Neural cell (in vitro differentiated cells): ENCODE measurements at regions not wholly inside any gene's neighbourhood (a gene's known extent, or its start where the extent isn't known, plus 50 kb on each side); places are given as distances from the start of the nearest gene placed in this dataset.

Experiments used
- H2AFZ ChIP-seq: fragments of 200-600, 300-800 bp; sonication (generic), shearing (Covaris generic); 2 replicates; pipeline ENCODE4 v1.6.0; 2014; ENCODE audit warnings: low read depth, mild to moderate bottlenecking, antibody characterized with exemption, low read length, moderate library complexity
- H3F3A ChIP-seq: fragments of 200-600 bp; shearing (Covaris generic); 2 replicates; pipeline ENCODE4 v1.6.1; 2016; ENCODE audit warnings: mild to moderate bottlenecking, moderate library complexity, mixed read lengths, antibody characterized with exemption, low read length; ENCODE audit not compliant: insufficient read depth, poor library complexity, severe bottlenecking
- H3K27ac ChIP-seq: fragments of 200-600, 300-800 bp; sonication (generic), shearing (Covaris generic); 2 replicates; pipeline ENCODE4 v1.5.1; 2014; ENCODE audit warnings: mild to moderate bottlenecking, low read length, moderate library complexity
- H3K27me3 ChIP-seq: fragments of 300-800, 200-600 bp; sonication (generic), shearing (Covaris generic); 2 replicates; pipeline ENCODE4 v1.6.0; 2014; ENCODE audit warnings: mild to moderate bottlenecking, low read depth, low read length, moderate library complexity; ENCODE audit not compliant: insufficient read depth
- H3K36me3 ChIP-seq: fragments of 300-800, 200-600 bp; sonication (generic), shearing (Covaris generic); 2 replicates; pipeline ENCODE4 v1.5.1; 2014; ENCODE audit warnings: mild to moderate bottlenecking, antibody characterized with exemption, low read length, moderate library complexity; ENCODE audit not compliant: insufficient read depth
- H3K4me2 ChIP-seq: fragments of 300-800, 200-600 bp; sonication (generic), shearing (Covaris generic); 2 replicates; pipeline ENCODE4 v1.6.0; 2014; ENCODE audit warnings: mild to moderate bottlenecking, low read length
- H3K4me3 ChIP-seq: fragments of 300-800, 200-600 bp; sonication (generic), shearing (Covaris generic); 2 replicates; pipeline ENCODE4 v1.5.1; 2014; ENCODE audit warnings: mild to moderate bottlenecking, low read length, moderate library complexity
- H3K79me2 ChIP-seq: fragments of 200-600 bp; shearing (Covaris generic); replicated peaks from 2 replicates; pipeline ENCODE4 v1.6.0; 2014; ENCODE audit warnings: mild to moderate bottlenecking, low read length, moderate library complexity; ENCODE audit not compliant: insufficient read depth
- H3K9ac ChIP-seq: fragments of 300-800, 200-600 bp; sonication (generic), shearing (Covaris generic); 2 replicates; pipeline ENCODE4 v1.6.1; 2016; ENCODE audit warnings: mild to moderate bottlenecking, low read length, mixed read lengths
- H3K9me2 ChIP-seq: fragments of 200-600 bp; shearing (Covaris generic); 2 replicates; pipeline ENCODE4 v1.6.1; 2016; ENCODE audit warnings: mild to moderate bottlenecking, low read length, mixed read lengths; ENCODE audit not compliant: insufficient read depth
- H3K9me3 ChIP-seq: fragments of 200-600, 300-800 bp; sonication (generic), shearing (Covaris generic); 2 replicates; pipeline ENCODE4 v1.6.1; 2016; ENCODE audit warnings: mild to moderate bottlenecking, mixed run types, low read length, moderate library complexity, mixed read lengths
- H4K20me1 ChIP-seq: fragments of 200-600 bp; shearing (Covaris generic); 2 replicates; pipeline ENCODE4 v1.6.1; 2016; ENCODE audit warnings: mild to moderate bottlenecking, mixed run types; ENCODE audit not compliant: insufficient read depth
- EP300 ChIP-seq: fragments of 450-650 bp; conservative IDR thresholded peaks from 2 replicates; pipeline ENCODE4 v1.6.1; 2014; ENCODE audit warnings: antibody characterized with exemption, mild to moderate bottlenecking, moderate library complexity; ENCODE audit not compliant: poor library complexity, severe bottlenecking
- EZH2 ChIP-seq: fragments of 200-600, 300-800 bp; shearing (Covaris generic), sonication (generic); IDR thresholded peaks from 2 replicates; pipeline ENCODE4 v1.6.1; 2014; ENCODE audit warnings: antibody characterized with exemption, low read length, borderline replicate concordance, mild to moderate bottlenecking; ENCODE audit not compliant: insufficient read depth, poor library complexity, severe bottlenecking
- MXI1 ChIP-seq: fragments of 450-650 bp; conservative IDR thresholded peaks from 2 replicates; pipeline ENCODE4 v1.6.1; 2014; ENCODE audit warnings: antibody characterized with exemption, mild to moderate bottlenecking; ENCODE audit not compliant: poor library complexity, severe bottlenecking
- POLR2AphosphoS5 ChIP-seq: IDR thresholded peaks from 2 replicates; pipeline ENCODE4 v1.6.1; 2012
- RAD21 ChIP-seq: fragments of 450-650 bp; conservative IDR thresholded peaks from 2 replicates; pipeline ENCODE4 v1.6.1; 2014; ENCODE audit warnings: antibody characterized with exemption, mild to moderate bottlenecking, moderate library complexity
- SMC3 ChIP-seq: fragments of 450-650 bp; conservative IDR thresholded peaks from 2 replicates; pipeline ENCODE4 v1.6.1; 2014; ENCODE audit warnings: antibody characterized with exemption, mild to moderate bottlenecking, moderate library complexity; ENCODE audit not compliant: poor library complexity
- TAF1 ChIP-seq: IDR thresholded peaks from 2 replicates; pipeline ENCODE4 v1.6.1; 2012; ENCODE audit warnings: low read depth
- TF ChIP-seq, protein P1 (sequence below): fragments of 450-650 bp; IDR thresholded peaks from 2 replicates; pipeline ENCODE4 v1.5.1; 2014; ENCODE audit warnings: antibody characterized with exemption, mild to moderate bottlenecking, moderate library complexity; ENCODE audit not compliant: poor library complexity, severe bottlenecking
- TF ChIP-seq, protein P2 (sequence below): IDR thresholded peaks from 2 replicates; pipeline ENCODE4 v1.6.1; 2012; ENCODE audit warnings: borderline replicate concordance

DNA sequence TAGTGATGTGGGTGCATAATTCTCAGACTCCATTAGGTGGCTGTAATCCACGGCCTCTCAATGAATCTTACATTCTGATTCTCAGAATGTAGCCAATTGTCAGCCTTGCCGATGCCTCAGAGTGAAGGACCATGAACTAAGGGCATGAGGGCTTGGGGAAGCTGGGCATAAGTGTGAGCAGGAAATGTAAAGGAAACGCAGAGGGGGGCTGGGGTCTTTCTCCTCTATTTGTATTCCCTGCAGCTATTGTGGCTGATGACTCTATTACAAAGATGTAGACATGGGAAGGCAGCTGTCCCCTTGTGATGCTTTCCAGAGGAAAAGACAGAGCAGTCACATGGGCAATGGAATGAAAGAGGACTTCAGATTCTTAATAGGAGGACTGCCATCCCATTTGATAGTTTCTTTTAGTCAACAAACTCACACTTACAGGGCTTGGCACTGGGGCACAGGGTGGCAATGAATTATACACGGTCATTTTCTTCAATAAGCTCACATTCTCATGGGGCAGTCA is 353.2 kb upstream of the PKDCC start:
- H3K4me3 ChIP-seq: no peak overlapping the region
- no peaks in the 10 kb centered on the region for H4K20me1 ChIP-seq
- H2AFZ ChIP-seq: no peak overlapping the region
- no peaks in the 10 kb centered on the region for H3F3A ChIP-seq
- no peaks in the 10 kb centered on the region for H3K36me3 ChIP-seq
- no peaks in the 10 kb centered on the region for H3K79me2 ChIP-seq
- no peak for TF ChIP-seq EP300
- no peak for TF ChIP-seq EZH2
- TF ChIP-seq SMC3: no peak
- TF ChIP-seq TAF1: no peak
- TF ChIP-seq, protein P1, sequence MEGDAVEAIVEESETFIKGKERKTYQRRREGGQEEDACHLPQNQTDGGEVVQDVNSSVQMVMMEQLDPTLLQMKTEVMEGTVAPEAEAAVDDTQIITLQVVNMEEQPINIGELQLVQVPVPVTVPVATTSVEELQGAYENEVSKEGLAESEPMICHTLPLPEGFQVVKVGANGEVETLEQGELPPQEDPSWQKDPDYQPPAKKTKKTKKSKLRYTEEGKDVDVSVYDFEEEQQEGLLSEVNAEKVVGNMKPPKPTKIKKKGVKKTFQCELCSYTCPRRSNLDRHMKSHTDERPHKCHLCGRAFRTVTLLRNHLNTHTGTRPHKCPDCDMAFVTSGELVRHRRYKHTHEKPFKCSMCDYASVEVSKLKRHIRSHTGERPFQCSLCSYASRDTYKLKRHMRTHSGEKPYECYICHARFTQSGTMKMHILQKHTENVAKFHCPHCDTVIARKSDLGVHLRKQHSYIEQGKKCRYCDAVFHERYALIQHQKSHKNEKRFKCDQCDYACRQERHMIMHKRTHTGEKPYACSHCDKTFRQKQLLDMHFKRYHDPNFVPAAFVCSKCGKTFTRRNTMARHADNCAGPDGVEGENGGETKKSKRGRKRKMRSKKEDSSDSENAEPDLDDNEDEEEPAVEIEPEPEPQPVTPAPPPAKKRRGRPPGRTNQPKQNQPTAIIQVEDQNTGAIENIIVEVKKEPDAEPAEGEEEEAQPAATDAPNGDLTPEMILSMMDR: no peak
- no peak for TF ChIP-seq RAD21
- TF ChIP-seq MXI1: no peak
- TF ChIP-seq, protein P2, sequence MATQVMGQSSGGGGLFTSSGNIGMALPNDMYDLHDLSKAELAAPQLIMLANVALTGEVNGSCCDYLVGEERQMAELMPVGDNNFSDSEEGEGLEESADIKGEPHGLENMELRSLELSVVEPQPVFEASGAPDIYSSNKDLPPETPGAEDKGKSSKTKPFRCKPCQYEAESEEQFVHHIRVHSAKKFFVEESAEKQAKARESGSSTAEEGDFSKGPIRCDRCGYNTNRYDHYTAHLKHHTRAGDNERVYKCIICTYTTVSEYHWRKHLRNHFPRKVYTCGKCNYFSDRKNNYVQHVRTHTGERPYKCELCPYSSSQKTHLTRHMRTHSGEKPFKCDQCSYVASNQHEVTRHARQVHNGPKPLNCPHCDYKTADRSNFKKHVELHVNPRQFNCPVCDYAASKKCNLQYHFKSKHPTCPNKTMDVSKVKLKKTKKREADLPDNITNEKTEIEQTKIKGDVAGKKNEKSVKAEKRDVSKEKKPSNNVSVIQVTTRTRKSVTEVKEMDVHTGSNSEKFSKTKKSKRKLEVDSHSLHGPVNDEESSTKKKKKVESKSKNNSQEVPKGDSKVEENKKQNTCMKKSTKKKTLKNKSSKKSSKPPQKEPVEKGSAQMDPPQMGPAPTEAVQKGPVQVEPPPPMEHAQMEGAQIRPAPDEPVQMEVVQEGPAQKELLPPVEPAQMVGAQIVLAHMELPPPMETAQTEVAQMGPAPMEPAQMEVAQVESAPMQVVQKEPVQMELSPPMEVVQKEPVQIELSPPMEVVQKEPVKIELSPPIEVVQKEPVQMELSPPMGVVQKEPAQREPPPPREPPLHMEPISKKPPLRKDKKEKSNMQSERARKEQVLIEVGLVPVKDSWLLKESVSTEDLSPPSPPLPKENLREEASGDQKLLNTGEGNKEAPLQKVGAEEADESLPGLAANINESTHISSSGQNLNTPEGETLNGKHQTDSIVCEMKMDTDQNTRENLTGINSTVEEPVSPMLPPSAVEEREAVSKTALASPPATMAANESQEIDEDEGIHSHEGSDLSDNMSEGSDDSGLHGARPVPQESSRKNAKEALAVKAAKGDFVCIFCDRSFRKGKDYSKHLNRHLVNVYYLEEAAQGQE: no peak
- H3K27ac ChIP-seq: no peak overlapping the region
- no peaks in the 10 kb centered on the region for H3K9me2 ChIP-seq
- H3K9me3 ChIP-seq: no peaks in the 10 kb centered on the region
- H3K4me2 ChIP-seq: no peak overlapping the region
- no peak overlapping the region for H3K9ac ChIP-seq
- no peaks in the 10 kb centered on the region for H3K27me3 ChIP-seq

DNA sequence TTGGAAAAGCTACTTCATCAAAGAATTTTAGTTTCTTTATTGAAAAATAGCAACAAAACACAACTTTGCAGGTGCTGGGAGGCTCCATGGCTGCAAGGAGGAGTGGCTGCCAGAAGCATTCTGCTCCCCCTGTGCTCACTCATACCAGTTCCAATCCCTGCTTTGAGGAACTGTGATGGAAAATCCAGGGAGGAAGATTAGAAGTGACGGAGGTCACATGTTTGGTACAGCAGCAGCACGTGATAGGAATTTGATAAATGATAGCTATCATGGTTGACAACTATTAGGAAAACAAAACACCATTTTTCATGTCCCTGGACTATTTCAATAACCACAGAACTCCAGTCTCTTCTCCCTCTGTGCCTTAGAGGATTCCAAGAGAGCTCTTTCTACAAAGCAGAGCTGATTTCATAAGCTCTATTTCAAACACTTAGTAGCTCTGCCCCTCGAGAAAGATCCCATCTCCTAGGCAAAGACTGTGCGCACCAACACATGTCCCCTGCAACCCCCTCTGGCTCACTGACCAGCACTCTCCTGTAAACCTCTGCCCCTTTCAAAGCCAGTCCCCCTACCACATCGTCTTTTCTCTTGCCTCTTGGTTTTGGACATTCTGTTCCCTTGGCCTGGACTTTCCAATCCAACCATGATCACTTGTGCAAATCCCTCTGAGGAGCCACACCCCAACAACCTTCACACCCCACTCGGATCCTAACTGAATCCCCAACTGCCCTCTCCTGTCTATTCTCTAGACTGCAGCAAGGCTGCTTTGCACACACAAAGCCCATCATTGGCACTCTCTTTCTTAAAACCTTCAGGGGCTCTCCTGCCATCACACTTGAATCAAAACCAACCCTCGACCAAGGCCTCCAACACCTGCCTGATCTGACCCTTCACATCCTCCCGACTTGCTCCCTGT is 352.4 kb upstream of the PKDCC start:
- Histone ChIP-seq H3K27me3 (no peaks in the 10 kb centered on the region), H4K20me1 (no peaks in the 10 kb centered on the region), H3K79me2 (no peaks in the 10 kb centered on the region), H3K9ac (no peak overlapping the region), H3F3A (no peaks in the 10 kb centered on the region), H2AFZ (no peak overlapping the region), H3K9me2 (no peaks in the 10 kb centered on the region), H3K4me2 (no peak overlapping the region), H3K27ac (no peak overlapping the region), H3K9me3 (no peaks in the 10 kb centered on the region), H3K36me3 (no peaks in the 10 kb centered on the region), H3K4me3 (no peak overlapping the region)
- TF ChIP-seq TAF1 (no peak), EP300 (no peak), EZH2 (no peak), RAD21 (no peak), MXI1 (no peak), SMC3 (no peak), POLR2AphosphoS5 (no peak)
- TF ChIP-seq, protein P2: no peak
- TF ChIP-seq, protein P1: no peak
